KG1 (cell line): ENCODE measurements at regions not wholly inside any gene's neighbourhood (a gene's known extent, or its start where the extent isn't known, plus 50 kb on each side); places are given as distances from the start of the nearest gene placed in this dataset.

Experiments used
- DNase-seq: peaks from one replicate; lab custom pipeline; 2025; lab: John Stamatoyannopoulos, UW

DNA sequence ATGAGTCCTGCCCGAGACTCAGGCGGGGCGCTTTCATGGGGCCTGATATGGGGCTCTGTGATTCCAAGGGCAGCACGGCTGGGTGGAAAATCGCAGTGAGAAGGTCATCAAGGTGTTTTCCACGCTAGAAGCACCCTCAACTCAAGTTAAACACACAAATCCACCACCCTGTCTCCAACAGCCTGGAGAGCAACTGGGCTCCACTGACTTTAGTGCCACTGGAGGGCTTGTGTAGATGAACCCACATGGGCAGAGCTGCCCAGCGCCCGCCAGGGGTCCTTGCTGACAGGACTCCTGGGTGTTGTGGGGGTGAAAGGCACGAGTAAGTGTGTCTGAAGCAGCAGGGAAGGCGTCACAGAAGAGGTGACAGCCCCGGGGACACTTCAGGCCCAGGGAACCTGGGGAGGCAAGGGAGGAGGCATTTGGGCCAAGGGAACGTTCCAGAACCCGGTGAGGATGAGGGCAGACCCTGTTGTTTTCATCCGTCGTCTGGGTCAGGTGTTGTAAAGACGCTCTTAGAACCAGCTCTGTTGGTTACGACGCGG is 51.8 kb upstream of the CTDP1 start:
- DNase-seq, result no peak

DNA sequence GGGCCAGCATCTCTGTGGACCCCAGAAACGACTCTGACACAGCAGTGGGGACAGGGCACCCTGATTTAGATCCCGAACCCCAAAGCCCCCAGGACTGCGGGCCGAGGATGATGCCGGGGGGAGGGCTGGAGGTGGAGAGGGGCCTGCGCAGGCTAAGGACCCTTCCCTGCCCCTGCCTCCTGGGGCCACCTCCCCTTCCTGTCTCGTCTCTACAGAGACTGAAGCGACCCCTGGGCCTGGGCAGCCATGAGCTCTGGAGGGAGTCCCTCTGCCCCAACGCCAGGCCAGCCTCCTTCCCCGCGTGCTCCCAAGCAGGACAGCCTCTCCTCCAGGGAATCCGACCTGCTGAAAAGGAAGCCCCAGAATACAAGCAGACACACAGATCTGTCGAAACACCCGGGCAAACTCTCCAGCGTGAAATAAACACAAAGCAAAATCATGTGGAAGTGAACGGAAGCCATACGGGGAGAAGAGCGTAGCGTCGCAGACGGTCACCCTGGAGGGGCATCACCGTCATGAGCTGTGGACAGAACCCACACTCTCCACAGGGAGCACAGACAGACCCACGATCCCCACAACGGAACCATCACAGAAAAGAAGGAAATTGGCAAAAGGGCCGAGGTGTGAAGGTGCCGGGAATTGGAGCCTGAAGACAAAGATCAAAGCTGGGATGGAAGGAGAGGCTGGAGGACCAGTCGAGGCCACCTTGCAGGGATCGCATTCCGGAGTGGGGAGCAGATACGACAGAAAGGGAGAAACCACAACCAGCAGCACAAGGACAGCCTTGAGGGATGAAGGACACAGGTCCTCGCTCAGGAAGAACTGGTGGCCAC is 51.0 kb upstream of the CTDP1 start:
- no peak for DNase-seq

DNA sequence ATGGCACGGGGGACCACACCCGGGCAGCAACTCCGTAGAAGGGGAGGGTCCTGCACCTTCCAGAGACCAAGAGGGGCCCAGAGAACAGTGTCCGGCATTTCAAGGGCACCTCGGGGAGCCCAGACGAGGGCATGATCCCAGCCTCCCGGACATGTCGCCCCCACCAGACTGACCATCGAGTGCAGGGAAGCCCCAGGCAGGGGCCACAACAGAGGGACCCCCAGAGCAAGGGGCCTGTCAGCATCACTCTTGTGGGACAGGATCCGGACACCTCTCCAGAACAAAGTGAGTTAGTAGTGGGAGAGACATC is 50.4 kb upstream of the CTDP1 start:
- DNase-seq, result no peak

DNA sequence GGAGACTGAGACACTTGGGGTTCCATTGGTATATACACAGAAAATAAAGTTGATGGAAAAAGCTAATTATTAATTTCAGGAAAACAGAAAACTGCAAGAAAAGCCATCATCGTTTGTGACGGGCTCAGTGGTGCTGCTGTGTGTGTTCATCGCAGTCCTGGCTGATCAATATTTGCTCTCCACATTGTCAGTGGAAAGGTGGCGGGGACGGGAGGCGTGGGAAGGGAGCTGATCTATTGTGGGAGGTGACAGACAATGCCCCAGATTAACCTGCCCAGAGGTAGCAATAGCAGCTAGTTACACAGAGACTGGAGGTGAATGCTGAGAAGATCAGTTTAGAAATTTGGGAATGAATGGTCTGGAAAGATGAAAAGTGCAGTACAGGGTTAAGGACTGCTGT is 50.0 kb upstream of the CTDP1 start:
- DNase-seq, result no peak
